Suprapubic skin (tissue), 4 donors: ENCODE measurements at regions not wholly inside any gene's neighbourhood (a gene's known extent, or its start where the extent isn't known, plus 50 kb on each side); places are given as distances from the start of the nearest gene placed in this dataset.
"Not testable (repeated sequence)": the region's sequence is repeated elsewhere in the genome, so short reads cannot be mapped to it uniquely, and the experiment has no call there.

Experiments used
- DNase-seq, 2 donors: peaks; one replicate each; pipeline ENCODE4 v3.0.0-alpha.2; 2019; ENCODE audit warnings: low spot score in 2 of 2
- H3K27ac ChIP-seq: fragments of 200-600 bp; sonication (generic); one replicate; pipeline ENCODE4 v1.5.1; 2019
- H3K27me3 ChIP-seq: fragments of 200-600 bp; sonication (generic); one replicate; pipeline ENCODE4 v1.5.1; 2019
- H3K36me3 ChIP-seq: fragments of 200-600 bp; sonication (generic); one replicate; pipeline ENCODE4 v1.5.1; 2019
- H3K4me1 ChIP-seq: fragments of 200-600 bp; sonication (generic); one replicate; pipeline ENCODE4 v1.5.1; 2019
- H3K4me3 ChIP-seq: fragments of 200-600 bp; sonication (generic); one replicate; pipeline ENCODE4 v1.5.1; 2019; ENCODE audit warnings: mild to moderate bottlenecking
- H3K9me3 ChIP-seq: fragments of 200-600 bp; sonication (generic); one replicate; pipeline ENCODE4 v1.5.1; 2019
- EP300 ChIP-seq: sonication (generic); formaldehyde crosslinking; IDR thresholded peaks from one replicate; pipeline ENCODE4 v1.6.1; 2017; ENCODE audit warnings: antibody characterized with exemption
- POLR2A ChIP-seq, 2 donors: fragments of 450-650 bp; IDR thresholded peaks; one replicate each; pipeline ENCODE4 v1.6.1; 2017; ENCODE audit warnings: antibody characterized with exemption in 2 of 2, mild to moderate bottlenecking in 2 of 2, moderate library complexity in 2 of 2
- POLR2AphosphoS5 ChIP-seq, 3 donors: sonication (generic); formaldehyde crosslinking; IDR thresholded peaks; one replicate each; pipeline ENCODE4 v1.6.1; 2017; ENCODE audit warnings: antibody characterized with exemption in 3 of 3
- WGBS: methylation state at CpG from one replicate; pipeline ENCODE4 v1.1.5; 2018; 5-methylcytosine and 5-hydroxymethylcytosine counted together
- TF ChIP-seq, protein P1 (sequence below), 2 donors: fragments of 200-600 bp in 1 of 2; fragments of 450-650 bp in 1 of 2; sonication (generic) in 1 of 2; IDR thresholded peaks; one replicate each; pipeline ENCODE4 v1.5.1; 2016 to 2019; ENCODE audit warnings: antibody characterized with exemption in 2 of 2, mild to moderate bottlenecking in 1 of 2, moderate library complexity in 1 of 2

DNA sequence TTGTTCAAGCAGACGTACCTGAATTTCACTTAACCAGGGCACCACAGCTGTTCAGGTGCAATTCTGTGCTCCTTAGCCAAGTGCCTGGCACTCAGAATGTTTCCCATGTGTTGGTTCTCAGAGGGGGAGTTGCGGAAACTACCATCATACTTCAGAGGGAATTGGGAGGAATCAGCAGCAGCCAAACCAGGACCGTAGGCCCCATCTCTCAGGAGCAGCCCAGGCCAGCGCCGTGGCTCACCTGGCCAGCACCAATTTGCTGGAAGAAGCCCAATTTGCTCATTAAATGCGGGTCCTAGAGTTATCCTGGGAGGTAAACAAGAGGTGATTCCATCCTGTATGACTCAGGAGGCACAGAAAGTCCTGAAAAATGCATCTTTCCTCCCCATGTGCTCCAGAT lies 435.4 kb downstream of the BRD1 start:
- Histone ChIP-seq H3K27me3 (peaks cover 34% of the 10 kb centered on the region), H3K27ac (no peak overlapping the region), H3K4me1 (no peaks in the 10 kb centered on the region), H3K9me3 (no peaks in the 10 kb centered on the region), H3K36me3 (no peaks in the 10 kb centered on the region), H3K4me3 (no peak overlapping the region)
- TF ChIP-seq, protein P1, sequence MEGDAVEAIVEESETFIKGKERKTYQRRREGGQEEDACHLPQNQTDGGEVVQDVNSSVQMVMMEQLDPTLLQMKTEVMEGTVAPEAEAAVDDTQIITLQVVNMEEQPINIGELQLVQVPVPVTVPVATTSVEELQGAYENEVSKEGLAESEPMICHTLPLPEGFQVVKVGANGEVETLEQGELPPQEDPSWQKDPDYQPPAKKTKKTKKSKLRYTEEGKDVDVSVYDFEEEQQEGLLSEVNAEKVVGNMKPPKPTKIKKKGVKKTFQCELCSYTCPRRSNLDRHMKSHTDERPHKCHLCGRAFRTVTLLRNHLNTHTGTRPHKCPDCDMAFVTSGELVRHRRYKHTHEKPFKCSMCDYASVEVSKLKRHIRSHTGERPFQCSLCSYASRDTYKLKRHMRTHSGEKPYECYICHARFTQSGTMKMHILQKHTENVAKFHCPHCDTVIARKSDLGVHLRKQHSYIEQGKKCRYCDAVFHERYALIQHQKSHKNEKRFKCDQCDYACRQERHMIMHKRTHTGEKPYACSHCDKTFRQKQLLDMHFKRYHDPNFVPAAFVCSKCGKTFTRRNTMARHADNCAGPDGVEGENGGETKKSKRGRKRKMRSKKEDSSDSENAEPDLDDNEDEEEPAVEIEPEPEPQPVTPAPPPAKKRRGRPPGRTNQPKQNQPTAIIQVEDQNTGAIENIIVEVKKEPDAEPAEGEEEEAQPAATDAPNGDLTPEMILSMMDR (IDR thresholded peaks at IDR 0.05), result no peak
- TF ChIP-seq POLR2AphosphoS5 (IDR thresholded peaks at IDR 0.05) (no peak), POLR2A (IDR thresholded peaks at IDR 0.05) (no peak), EP300 (no peak)
- 87% methylated on average over 6 of the region's 6 CpGs for WGBS
- DNase-seq, result no peak

DNA sequence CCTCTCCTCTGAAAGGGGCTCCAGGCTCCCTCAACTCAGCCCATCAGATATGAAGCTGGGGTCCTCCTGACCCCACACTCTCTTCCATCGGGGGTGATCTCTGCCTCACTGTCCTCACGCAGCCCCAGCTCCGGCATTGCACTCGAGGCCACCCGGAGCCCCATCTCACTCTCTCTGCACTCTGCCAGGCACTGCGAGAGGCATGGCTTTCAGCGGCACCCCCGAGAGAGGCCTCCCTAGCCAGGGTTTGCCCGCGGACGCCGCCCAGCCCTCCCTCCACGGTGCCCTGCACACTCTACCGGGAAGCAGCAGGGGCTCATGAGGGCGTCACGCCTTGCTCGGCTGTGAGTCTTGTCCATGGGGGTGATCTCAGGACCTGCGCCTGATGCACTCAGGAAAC lies 436.2 kb downstream of the BRD1 start:
- DNase-seq, result peak in 1 of 2 donors; percentile 34
- Histone ChIP-seq H3K4me1 (no peaks in the 10 kb centered on the region), H3K9me3 (no peaks in the 10 kb centered on the region), H3K27ac (no peak overlapping the region), H3K4me3 (no peak overlapping the region), H3K36me3 (no peaks in the 10 kb centered on the region), H3K27me3 (peaks cover 29% of the 10 kb centered on the region)
- WGBS, result 85% methylated on average over 12 of the region's 18 CpGs
- no peak for TF ChIP-seq POLR2A (IDR thresholded peaks at IDR 0.05)
- no peak for TF ChIP-seq EP300
- TF ChIP-seq POLR2AphosphoS5 (IDR thresholded peaks at IDR 0.05), result no peak
- TF ChIP-seq, protein P1 (IDR thresholded peaks at IDR 0.05), result no peak

DNA sequence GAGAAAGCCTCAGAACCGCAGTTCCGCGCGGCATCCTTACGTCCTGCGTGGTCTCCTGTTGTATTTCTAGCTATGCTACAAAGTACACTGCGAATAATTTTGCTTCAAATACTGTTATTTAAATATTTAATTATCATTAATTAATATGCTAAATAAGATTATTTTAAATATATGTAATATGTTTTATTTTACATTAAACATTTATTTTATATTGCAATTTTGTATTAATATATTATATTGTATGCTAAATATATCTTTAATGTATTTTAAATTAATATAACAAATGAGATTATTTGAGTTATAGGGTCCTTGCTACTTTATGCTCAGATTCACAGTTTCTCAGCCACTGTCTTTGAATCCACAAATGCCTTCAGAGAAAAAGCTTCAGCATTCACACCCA lies 436.7 kb downstream of the BRD1 start:
- Histone ChIP-seq H3K9me3 (no peaks in the 10 kb centered on the region), H3K36me3 (no peaks in the 10 kb centered on the region), H3K27me3 (peaks cover 27% of the 10 kb centered on the region), H3K4me1 (no peaks in the 10 kb centered on the region), H3K4me3 (no peak overlapping the region), H3K27ac (no peak overlapping the region)
- no peak for TF ChIP-seq EP300
- no peak for TF ChIP-seq POLR2A (IDR thresholded peaks at IDR 0.05)
- TF ChIP-seq, protein P1 (IDR thresholded peaks at IDR 0.05), result no peak
- TF ChIP-seq POLR2AphosphoS5 (IDR thresholded peaks at IDR 0.05), result no peak
- no peak for DNase-seq
- 96% methylated on average over 7 of the region's 7 CpGs for whole genome bisulfite sequencing

GRCh38 chr22:49383909-49384308 lies 443.8 kb downstream of the BRD1 start:
- H3K27me3 ChIP-seq, result peaks cover 34% of the 10 kb centered on the region
- H3K36me3 ChIP-seq, H3K27ac ChIP-seq, H3K4me3 ChIP-seq, H3K4me1 ChIP-seq, H3K9me3 ChIP-seq: not testable (repeated sequence)
- DNase-seq, result peak in 1 of 2 donors; percentile 2
- WGBS, result 61% methylated on average over 6 of the region's 7 CpGs

- Histone ChIP-seq H3K27ac (no peak overlapping the region), H3K4me1 (no peaks in the 10 kb centered on the region), H3K27me3 (peaks cover 43% of the 10 kb centered on the region), H3K9me3 (no peaks in the 10 kb centered on the region), H3K4me3 (no peak overlapping the region), H3K36me3 (no peaks in the 10 kb centered on the region)
- TF ChIP-seq, protein P1 (IDR thresholded peaks at IDR 0.05), result no peak
- TF ChIP-seq EP300, result no peak
- no peak for TF ChIP-seq POLR2A (IDR thresholded peaks at IDR 0.05)
- no peak for TF ChIP-seq POLR2AphosphoS5 (IDR thresholded peaks at IDR 0.05)
- peak; percentile 49 to 54 for DNase-seq
- 84% methylated on average over 4 of the region's 6 CpGs for WGBS
These were observed 445.3 kb downstream of the BRD1 start for GRCh38 chr22:49382451-49382735.
